HEK293 (cell line): ENCODE measurements at regions not wholly inside any gene's neighbourhood (a gene's known extent, or its start where the extent isn't known, plus 50 kb on each side); places are given as distances from the start of the nearest gene placed in this dataset.

ENCODE experiments used
- GLIS2 ChIP-seq: fragments of 450-650 bp; formaldehyde crosslinking; IDR thresholded peaks from 2 replicates; pipeline ENCODE4 v1.5.1; 2016; ENCODE audit warnings: missing biosample characterization, missing genetic modification characterization
- HOXD13 ChIP-seq: sonication (generic); formaldehyde crosslinking; IDR thresholded peaks from 2 replicates; pipeline ENCODE4 v1.8.0; 2022; ENCODE audit warnings: missing genetic modification reagents, borderline replicate concordance
- KLF9 ChIP-seq: fragments of 450-650 bp; formaldehyde crosslinking; IDR thresholded peaks from 2 replicates; pipeline ENCODE4 v1.5.1; 2016; ENCODE audit warnings: missing biosample characterization, missing genetic modification characterization, low read depth
- MZF1 ChIP-seq: fragments of 450-650 bp; formaldehyde crosslinking; IDR thresholded peaks from 2 replicates; pipeline ENCODE4 v1.5.1; 2017; ENCODE audit warnings: missing biosample characterization, missing genetic modification characterization, borderline replicate concordance
- TRIM28 ChIP-seq: IDR thresholded peaks from 2 replicates; pipeline ENCODE4 v1.6.1; 2011; ENCODE audit warnings: low read length, control low read depth, borderline replicate concordance
- YY1 ChIP-seq: fragments of 450-650 bp; formaldehyde crosslinking; IDR thresholded peaks from 2 replicates; pipeline ENCODE4 v1.5.1; 2018; ENCODE audit warnings: missing biosample characterization, missing genetic modification characterization
- ZBTB20 ChIP-seq: fragments of 450-650 bp; formaldehyde crosslinking; IDR thresholded peaks from 2 replicates; pipeline ENCODE4 v1.5.1; 2016; ENCODE audit warnings: missing biosample characterization, missing genetic modification characterization
- ZBTB21 ChIP-seq: fragments of 450-650 bp; formaldehyde crosslinking; IDR thresholded peaks from 2 replicates; pipeline ENCODE4 v1.5.1; 2017; ENCODE audit warnings: missing biosample characterization, missing genetic modification characterization
- ZFHX2 ChIP-seq: fragments of 450-650 bp; formaldehyde crosslinking; conservative IDR thresholded peaks from 2 replicates; pipeline ENCODE4 v1.5.1; 2016; ENCODE audit warnings: missing biosample characterization, missing genetic modification characterization
- ZNF121 ChIP-seq: fragments of 450-650 bp; formaldehyde crosslinking; IDR thresholded peaks from 2 replicates; pipeline ENCODE4 v1.5.1; 2016; ENCODE audit warnings: missing biosample characterization, missing genetic modification characterization
- ZNF184 ChIP-seq: fragments of 450-650 bp; IDR thresholded peaks from 2 replicates; pipeline ENCODE4 v1.5.1; 2018; ENCODE audit warnings: missing biosample characterization, mild to moderate bottlenecking, missing genetic modification characterization
- ZNF19 ChIP-seq: fragments of 450-650 bp; formaldehyde crosslinking; IDR thresholded peaks from 2 replicates; pipeline ENCODE4; 2016; ENCODE audit warnings: missing biosample characterization, missing genetic modification characterization, low read depth
- ZNF324 ChIP-seq: fragments of 450-650 bp; formaldehyde crosslinking; IDR thresholded peaks from 2 replicates; pipeline ENCODE4 v1.5.1; 2016; ENCODE audit warnings: missing biosample characterization, missing genetic modification characterization
- ZNF391 ChIP-seq: fragments of 450-650 bp; formaldehyde crosslinking; IDR thresholded peaks from 2 replicates; pipeline ENCODE4 v1.5.1; 2016; ENCODE audit warnings: low read depth, missing biosample characterization, missing genetic modification characterization, borderline replicate concordance
- ZNF394 ChIP-seq: fragments of 450-650 bp; formaldehyde crosslinking; IDR thresholded peaks from 2 replicates; pipeline ENCODE4 v1.5.1; 2016; ENCODE audit warnings: missing biosample characterization, missing genetic modification characterization, mild to moderate bottlenecking, moderate library complexity, borderline replicate concordance
- ZNF404 ChIP-seq: fragments of 450-650 bp; formaldehyde crosslinking; IDR thresholded peaks from 2 replicates; pipeline ENCODE4 v1.5.1; 2017; ENCODE audit warnings: missing biosample characterization, missing genetic modification characterization
- ZNF561 ChIP-seq: fragments of 450-650 bp; IDR thresholded peaks from 2 replicates; pipeline ENCODE4 v1.5.1; 2018; ENCODE audit warnings: missing biosample characterization, missing genetic modification characterization, borderline replicate concordance
- ZNF626 ChIP-seq: fragments of 450-650 bp; sonication (Bioruptor Pico); formaldehyde crosslinking; IDR thresholded peaks from 2 replicates; pipeline ENCODE4 v1.5.1; 2018; ENCODE audit warnings: missing biosample characterization, missing genetic modification characterization, inconsistent platforms
- ZNF629 ChIP-seq: fragments of 450-650 bp; formaldehyde crosslinking; IDR thresholded peaks from 2 replicates; pipeline ENCODE4 v1.5.1; 2017; ENCODE audit warnings: missing biosample characterization, missing genetic modification characterization
- ZNF660 ChIP-seq: fragments of 450-650 bp; IDR thresholded peaks from 2 replicates; pipeline ENCODE4 v1.5.1; 2018; ENCODE audit warnings: missing biosample characterization, mild to moderate bottlenecking, missing genetic modification characterization
- ZNF664 ChIP-seq: fragments of 450-650 bp; formaldehyde crosslinking; IDR thresholded peaks from 2 replicates; pipeline ENCODE4 v1.5.1; 2016; ENCODE audit warnings: missing biosample characterization, missing genetic modification characterization
- ZNF768 ChIP-seq: fragments of 450-650 bp; formaldehyde crosslinking; IDR thresholded peaks from 2 replicates; pipeline ENCODE4 v1.5.1; 2018; ENCODE audit warnings: missing biosample characterization, mild to moderate bottlenecking, missing genetic modification characterization
- ZNF776 ChIP-seq: fragments of 450-650 bp; formaldehyde crosslinking; IDR thresholded peaks from 2 replicates; pipeline ENCODE4 v1.5.0; 2017; ENCODE audit warnings: missing biosample characterization, missing genetic modification characterization, borderline replicate concordance
- ZNF843 ChIP-seq: fragments of 450-650 bp; formaldehyde crosslinking; IDR thresholded peaks from 2 replicates; pipeline ENCODE4 v1.5.1; 2016; ENCODE audit warnings: missing biosample characterization, missing genetic modification characterization
- ZSCAN30 ChIP-seq: fragments of 450-650 bp; IDR thresholded peaks from 2 replicates; pipeline ENCODE4 v1.5.1; 2018; ENCODE audit warnings: missing biosample characterization, mild to moderate bottlenecking, missing genetic modification characterization, moderate library complexity
- TF ChIP-seq, protein P1 (sequence below): fragments of 450-650 bp; formaldehyde crosslinking; optimal IDR thresholded peaks from 2 replicates; pipeline ENCODE3; 2016; ENCODE audit warnings: missing biosample characterization, mild to moderate bottlenecking, missing genetic modification characterization
- TF ChIP-seq, protein P2 (sequence below): fragments of 450-650 bp; formaldehyde crosslinking; IDR thresholded peaks from 2 replicates; pipeline ENCODE4 v1.5.1; 2016; ENCODE audit warnings: missing biosample characterization, missing genetic modification characterization
- TF ChIP-seq, protein P3 (sequence below): fragments of 450-650 bp; formaldehyde crosslinking; IDR thresholded peaks from 2 replicates; pipeline ENCODE4 v1.5.1; 2016; ENCODE audit warnings: missing biosample characterization, missing genetic modification characterization
- TF ChIP-seq, protein P4 (sequence below): sonication (generic); formaldehyde crosslinking; IDR thresholded peaks from 2 replicates; pipeline ENCODE4 v1.8.1; 2022; ENCODE audit warnings: mild to moderate bottlenecking, moderate library complexity, missing genetic modification reagents
- TF ChIP-seq, protein P5 (sequence below): fragments of 450-650 bp; formaldehyde crosslinking; IDR thresholded peaks from 2 replicates; pipeline ENCODE4 v1.5.1; 2017; ENCODE audit warnings: missing biosample characterization, missing genetic modification characterization

DNA sequence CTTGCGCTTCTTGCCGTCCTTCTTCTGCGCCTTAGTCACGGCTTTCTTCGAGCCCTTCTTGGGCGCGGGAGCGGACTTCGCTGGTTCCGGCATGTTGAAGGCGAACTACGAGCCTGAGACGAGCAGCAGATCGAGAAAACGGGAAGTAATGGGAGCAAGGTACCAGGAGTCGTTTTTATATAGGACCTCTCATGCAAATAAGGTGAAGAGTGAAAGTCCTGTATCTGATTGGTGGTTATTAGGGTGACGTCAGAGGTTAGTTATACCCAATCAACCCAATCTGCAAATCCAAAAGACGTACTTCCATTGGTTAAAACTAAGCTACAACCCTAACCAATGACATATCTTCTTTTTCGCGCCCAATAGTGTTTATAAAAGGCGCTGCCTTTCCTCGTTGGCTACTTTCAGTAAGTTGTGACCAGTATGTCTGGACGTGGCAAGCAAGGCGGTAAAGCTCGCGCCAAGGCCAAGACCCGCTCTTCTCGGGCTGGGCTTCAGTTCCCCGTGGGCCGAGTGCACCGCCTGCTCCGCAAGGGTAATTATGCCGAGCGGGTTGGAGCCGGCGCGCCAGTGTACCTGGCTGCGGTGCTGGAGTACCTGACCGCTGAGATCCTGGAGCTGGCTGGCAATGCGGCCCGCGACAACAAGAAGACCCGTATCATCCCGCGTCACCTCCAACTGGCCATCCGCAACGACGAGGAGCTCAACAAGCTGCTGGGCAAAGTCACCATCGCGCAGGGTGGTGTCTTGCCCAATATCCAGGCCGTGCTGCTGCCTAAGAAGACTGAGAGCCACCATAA is 100.6 kb upstream of the PRSS16 start (continued):
- TF ChIP-seq ZNF394 (peak; percentile 92), ZNF776 (tag by site-specific recombination) (no peak; the same call in 1 of the 2 replicates), KLF9 (peak; percentile 54), YY1 (tag by site-specific recombination) (peak; percentile 28; the same call in 1 of the 2 replicates), ZNF19 (tag by site-specific recombination) (no peak), MZF1 (tag by site-specific recombination) (0 out of 2 replicates have a peak, but pooled peaks have one; percentile 24), ZNF561 (peak; percentile 52; the same call in 1 of the 2 replicates), ZNF324 (tag by site-specific recombination) (peak; percentile 33; the same call in 1 of the 2 replicates), ZNF660 (tag by site-specific recombination) (peak; percentile 85), ZNF626 (no peak), ZNF391 (tag by site-specific recombination) (peak; percentile 81; the same call in 1 of the 2 replicates), ZBTB20 (tag by site-specific recombination) (no peak), GLIS2 (tag by site-specific recombination) (no peak), ZNF768 (tag by site-specific recombination) (no peak), HOXD13 (CRISPR knock-in tag) (peak; percentile 43; the same call in 1 of the 2 replicates), ZNF664 (tag by site-specific recombination) (0 out of 2 replicates have a peak, but pooled peaks have one; percentile 36), ZNF404 (tag by site-specific recombination) (no peak), ZBTB21 (peak; percentile 82), ZNF843 (0 out of 2 replicates have a peak, but pooled peaks have one; percentile 56), TRIM28 (peak; percentile 73; the same call in 1 of the 2 replicates), ZNF629 (tag by site-specific recombination) (peak; percentile 93), ZFHX2 (tag by site-specific recombination) (peak; percentile 40; the same call in 1 of the 2 replicates), ZNF184 (tag by site-specific recombination) (peak; percentile 65; the same call in 1 of the 2 replicates), ZSCAN30 (tag by site-specific recombination) (peak; percentile 93), ZNF121 (tag by site-specific recombination) (peak; percentile 56)
- TF ChIP-seq, protein P1, sequence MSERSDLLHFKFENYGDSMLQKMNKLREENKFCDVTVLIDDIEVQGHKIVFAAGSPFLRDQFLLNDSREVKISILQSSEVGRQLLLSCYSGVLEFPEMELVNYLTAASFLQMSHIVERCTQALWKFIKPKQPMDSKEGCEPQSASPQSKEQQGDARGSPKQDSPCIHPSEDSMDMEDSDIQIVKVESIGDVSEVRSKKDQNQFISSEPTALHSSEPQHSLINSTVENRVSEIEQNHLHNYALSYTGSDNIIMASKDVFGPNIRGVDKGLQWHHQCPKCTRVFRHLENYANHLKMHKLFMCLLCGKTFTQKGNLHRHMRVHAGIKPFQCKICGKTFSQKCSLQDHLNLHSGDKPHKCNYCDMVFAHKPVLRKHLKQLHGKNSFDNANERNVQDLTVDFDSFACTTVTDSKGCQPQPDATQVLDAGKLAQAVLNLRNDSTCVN (tag by site-specific recombination), result peak; percentile 52
- TF ChIP-seq, protein P2, sequence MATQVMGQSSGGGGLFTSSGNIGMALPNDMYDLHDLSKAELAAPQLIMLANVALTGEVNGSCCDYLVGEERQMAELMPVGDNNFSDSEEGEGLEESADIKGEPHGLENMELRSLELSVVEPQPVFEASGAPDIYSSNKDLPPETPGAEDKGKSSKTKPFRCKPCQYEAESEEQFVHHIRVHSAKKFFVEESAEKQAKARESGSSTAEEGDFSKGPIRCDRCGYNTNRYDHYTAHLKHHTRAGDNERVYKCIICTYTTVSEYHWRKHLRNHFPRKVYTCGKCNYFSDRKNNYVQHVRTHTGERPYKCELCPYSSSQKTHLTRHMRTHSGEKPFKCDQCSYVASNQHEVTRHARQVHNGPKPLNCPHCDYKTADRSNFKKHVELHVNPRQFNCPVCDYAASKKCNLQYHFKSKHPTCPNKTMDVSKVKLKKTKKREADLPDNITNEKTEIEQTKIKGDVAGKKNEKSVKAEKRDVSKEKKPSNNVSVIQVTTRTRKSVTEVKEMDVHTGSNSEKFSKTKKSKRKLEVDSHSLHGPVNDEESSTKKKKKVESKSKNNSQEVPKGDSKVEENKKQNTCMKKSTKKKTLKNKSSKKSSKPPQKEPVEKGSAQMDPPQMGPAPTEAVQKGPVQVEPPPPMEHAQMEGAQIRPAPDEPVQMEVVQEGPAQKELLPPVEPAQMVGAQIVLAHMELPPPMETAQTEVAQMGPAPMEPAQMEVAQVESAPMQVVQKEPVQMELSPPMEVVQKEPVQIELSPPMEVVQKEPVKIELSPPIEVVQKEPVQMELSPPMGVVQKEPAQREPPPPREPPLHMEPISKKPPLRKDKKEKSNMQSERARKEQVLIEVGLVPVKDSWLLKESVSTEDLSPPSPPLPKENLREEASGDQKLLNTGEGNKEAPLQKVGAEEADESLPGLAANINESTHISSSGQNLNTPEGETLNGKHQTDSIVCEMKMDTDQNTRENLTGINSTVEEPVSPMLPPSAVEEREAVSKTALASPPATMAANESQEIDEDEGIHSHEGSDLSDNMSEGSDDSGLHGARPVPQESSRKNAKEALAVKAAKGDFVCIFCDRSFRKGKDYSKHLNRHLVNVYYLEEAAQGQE (tag by site-specific recombination), result peak; percentile 63
- TF ChIP-seq, protein P3, sequence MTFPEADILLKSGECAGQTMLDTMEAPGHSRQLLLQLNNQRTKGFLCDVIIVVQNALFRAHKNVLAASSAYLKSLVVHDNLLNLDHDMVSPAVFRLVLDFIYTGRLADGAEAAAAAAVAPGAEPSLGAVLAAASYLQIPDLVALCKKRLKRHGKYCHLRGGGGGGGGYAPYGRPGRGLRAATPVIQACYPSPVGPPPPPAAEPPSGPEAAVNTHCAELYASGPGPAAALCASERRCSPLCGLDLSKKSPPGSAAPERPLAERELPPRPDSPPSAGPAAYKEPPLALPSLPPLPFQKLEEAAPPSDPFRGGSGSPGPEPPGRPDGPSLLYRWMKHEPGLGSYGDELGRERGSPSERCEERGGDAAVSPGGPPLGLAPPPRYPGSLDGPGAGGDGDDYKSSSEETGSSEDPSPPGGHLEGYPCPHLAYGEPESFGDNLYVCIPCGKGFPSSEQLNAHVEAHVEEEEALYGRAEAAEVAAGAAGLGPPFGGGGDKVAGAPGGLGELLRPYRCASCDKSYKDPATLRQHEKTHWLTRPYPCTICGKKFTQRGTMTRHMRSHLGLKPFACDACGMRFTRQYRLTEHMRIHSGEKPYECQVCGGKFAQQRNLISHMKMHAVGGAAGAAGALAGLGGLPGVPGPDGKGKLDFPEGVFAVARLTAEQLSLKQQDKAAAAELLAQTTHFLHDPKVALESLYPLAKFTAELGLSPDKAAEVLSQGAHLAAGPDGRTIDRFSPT (tag by site-specific recombination), result peak; percentile 85
- TF ChIP-seq, protein P4, sequence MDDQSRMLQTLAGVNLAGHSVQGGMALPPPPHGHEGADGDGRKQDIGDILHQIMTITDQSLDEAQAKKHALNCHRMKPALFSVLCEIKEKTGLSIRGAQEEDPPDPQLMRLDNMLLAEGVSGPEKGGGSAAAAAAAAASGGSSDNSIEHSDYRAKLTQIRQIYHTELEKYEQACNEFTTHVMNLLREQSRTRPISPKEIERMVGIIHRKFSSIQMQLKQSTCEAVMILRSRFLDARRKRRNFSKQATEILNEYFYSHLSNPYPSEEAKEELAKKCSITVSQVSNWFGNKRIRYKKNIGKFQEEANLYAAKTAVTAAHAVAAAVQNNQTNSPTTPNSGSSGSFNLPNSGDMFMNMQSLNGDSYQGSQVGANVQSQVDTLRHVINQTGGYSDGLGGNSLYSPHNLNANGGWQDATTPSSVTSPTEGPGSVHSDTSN (CRISPR knock-in tag), result 0 out of 2 replicates have a peak, but pooled peaks have one; percentile 47
- TF ChIP-seq, protein P5, sequence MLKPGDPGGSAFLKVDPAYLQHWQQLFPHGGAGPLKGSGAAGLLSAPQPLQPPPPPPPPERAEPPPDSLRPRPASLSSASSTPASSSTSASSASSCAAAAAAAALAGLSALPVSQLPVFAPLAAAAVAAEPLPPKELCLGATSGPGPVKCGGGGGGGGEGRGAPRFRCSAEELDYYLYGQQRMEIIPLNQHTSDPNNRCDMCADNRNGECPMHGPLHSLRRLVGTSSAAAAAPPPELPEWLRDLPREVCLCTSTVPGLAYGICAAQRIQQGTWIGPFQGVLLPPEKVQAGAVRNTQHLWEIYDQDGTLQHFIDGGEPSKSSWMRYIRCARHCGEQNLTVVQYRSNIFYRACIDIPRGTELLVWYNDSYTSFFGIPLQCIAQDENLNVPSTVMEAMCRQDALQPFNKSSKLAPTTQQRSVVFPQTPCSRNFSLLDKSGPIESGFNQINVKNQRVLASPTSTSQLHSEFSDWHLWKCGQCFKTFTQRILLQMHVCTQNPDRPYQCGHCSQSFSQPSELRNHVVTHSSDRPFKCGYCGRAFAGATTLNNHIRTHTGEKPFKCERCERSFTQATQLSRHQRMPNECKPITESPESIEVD (tag by site-specific recombination), result peak; percentile 38; the same call in 1 of the 2 replicates
